B cell (primary cell): ENCODE measurements at regions not wholly inside any gene's neighbourhood (a gene's known extent, or its start where the extent isn't known, plus 50 kb on each side); places are given as distances from the start of the nearest gene placed in this dataset.

Source experiments
- CTCF ChIP-seq: fragments of 200-600 bp; IDR thresholded peaks from one replicate; pipeline ENCODE4 v1.8.0; 2022; ENCODE audit warnings: antibody characterized with exemption, mild to moderate bottlenecking
- EZH2 ChIP-seq: IDR thresholded peaks from 2 replicates; pipeline ENCODE4 v1.6.1; 2012; ENCODE audit warnings: borderline replicate concordance, low read depth, mild to moderate bottlenecking, moderate library complexity, low read length; ENCODE audit not compliant: insufficient read depth, poor library complexity, severe bottlenecking

- no peak for TF ChIP-seq CTCF
- TF ChIP-seq EZH2: no peak
Measured at GRCh38 chr12:115144425-115144824, 460.4 kb upstream of the TBX3 start.
